ENCODE measurements at regions not wholly inside any gene's neighbourhood (a gene's known extent, or its start where the extent isn't known, plus 50 kb on each side); places are given as distances from the start of the nearest gene placed in this dataset.

DNA sequence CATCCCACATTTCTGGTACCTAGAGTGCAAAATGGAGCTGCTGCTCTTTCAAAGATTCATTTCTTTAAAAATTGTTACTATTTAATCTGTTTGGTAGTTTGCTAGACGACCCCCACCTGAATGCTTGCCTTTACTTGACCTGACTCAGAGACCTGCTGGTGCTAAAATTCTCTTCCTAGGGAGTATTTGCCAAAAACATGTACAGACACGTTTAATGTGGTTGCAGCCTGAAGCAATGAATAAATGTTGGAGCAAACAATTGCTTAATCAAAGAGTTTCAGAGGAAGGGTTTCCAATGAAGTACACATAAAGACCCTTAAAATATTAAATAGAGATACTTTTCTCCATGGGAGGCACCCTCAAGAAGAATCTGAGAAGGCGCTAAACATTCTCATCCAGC lies 734.4 kb downstream of the CBLN2 start:
- TF ChIP-seq, protein P1, sequence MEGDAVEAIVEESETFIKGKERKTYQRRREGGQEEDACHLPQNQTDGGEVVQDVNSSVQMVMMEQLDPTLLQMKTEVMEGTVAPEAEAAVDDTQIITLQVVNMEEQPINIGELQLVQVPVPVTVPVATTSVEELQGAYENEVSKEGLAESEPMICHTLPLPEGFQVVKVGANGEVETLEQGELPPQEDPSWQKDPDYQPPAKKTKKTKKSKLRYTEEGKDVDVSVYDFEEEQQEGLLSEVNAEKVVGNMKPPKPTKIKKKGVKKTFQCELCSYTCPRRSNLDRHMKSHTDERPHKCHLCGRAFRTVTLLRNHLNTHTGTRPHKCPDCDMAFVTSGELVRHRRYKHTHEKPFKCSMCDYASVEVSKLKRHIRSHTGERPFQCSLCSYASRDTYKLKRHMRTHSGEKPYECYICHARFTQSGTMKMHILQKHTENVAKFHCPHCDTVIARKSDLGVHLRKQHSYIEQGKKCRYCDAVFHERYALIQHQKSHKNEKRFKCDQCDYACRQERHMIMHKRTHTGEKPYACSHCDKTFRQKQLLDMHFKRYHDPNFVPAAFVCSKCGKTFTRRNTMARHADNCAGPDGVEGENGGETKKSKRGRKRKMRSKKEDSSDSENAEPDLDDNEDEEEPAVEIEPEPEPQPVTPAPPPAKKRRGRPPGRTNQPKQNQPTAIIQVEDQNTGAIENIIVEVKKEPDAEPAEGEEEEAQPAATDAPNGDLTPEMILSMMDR (optimal IDR thresholded peaks at IDR 0.05 in 1 of 3, IDR thresholded peaks at IDR 0.05 in 1 of 3, conservative IDR thresholded peaks at IDR 0.05 in 1 of 3; ENCODE audit: extremely low read depth in 1 of 3, insufficient read depth in 2 of 3, low read length in 3 of 3) = no peak
- TF ChIP-seq EZH2 (IDR thresholded peaks at IDR 0.05; ENCODE audit: low read length) = no peak
